ENCODE measurements at regions not wholly inside any gene's neighbourhood (a gene's known extent, or its start where the extent isn't known, plus 50 kb on each side); places are given as distances from the start of the nearest gene placed in this dataset.

DNA sequence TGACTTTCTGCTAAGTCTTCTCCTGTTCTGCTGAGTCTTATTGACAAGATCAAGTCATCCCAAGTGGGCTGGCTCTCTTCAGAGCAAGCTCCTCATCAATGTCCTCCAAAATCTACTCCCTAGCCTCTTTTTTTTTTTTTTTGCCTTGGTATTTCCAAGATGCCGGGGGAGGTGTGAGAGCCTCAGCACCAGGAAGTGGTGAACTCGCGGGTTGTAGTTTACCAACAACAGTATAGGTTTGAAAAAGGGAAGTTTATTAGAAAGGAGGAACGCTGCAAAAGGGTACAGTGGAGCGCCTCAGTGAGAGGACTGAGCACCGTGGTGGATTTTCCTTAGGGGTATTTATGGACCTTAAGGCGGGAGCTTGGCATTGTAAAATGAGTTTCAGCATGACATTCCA, 94.3 kb upstream of the SGO1 start:
- TF ChIP-seq, protein P1, sequence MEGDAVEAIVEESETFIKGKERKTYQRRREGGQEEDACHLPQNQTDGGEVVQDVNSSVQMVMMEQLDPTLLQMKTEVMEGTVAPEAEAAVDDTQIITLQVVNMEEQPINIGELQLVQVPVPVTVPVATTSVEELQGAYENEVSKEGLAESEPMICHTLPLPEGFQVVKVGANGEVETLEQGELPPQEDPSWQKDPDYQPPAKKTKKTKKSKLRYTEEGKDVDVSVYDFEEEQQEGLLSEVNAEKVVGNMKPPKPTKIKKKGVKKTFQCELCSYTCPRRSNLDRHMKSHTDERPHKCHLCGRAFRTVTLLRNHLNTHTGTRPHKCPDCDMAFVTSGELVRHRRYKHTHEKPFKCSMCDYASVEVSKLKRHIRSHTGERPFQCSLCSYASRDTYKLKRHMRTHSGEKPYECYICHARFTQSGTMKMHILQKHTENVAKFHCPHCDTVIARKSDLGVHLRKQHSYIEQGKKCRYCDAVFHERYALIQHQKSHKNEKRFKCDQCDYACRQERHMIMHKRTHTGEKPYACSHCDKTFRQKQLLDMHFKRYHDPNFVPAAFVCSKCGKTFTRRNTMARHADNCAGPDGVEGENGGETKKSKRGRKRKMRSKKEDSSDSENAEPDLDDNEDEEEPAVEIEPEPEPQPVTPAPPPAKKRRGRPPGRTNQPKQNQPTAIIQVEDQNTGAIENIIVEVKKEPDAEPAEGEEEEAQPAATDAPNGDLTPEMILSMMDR (conservative IDR thresholded peaks at IDR 0.05 in 1 of 2, IDR thresholded peaks at IDR 0.05 in 1 of 2; ENCODE audit: low read depth in 1 of 2, low read length in 2 of 2), result no peak
- TF ChIP-seq EZH2 (IDR thresholded peaks at IDR 0.05; ENCODE audit: low read length, missing control alignments), result no peak

All from fibroblast of lung (primary cell).